GM18520 (cell line): ENCODE measurements at regions not wholly inside any gene's neighbourhood (a gene's known extent, or its start where the extent isn't known, plus 50 kb on each side); places are given as distances from the start of the nearest gene placed in this dataset.
"Not testable (repeated sequence)": the region's sequence is repeated elsewhere in the genome, so short reads cannot be mapped to it uniquely, and the experiment has no call there.

Experiments used
- ATAC-seq: cut with Tn5 transposase; IDR thresholded peaks from one replicate; pipeline ENCODE4 v1.9.1; 2021; ENCODE audit not compliant: unreplicated experiment

- no peak for ATAC-seq
These were observed 51.5 kb upstream of the IFNE start for GRCh38 chr9:21533597-21533996.

- ATAC-seq, result no peak
These were observed 53.3 kb upstream of the IFNE start for GRCh38 chr9:21535396-21535795.

- ATAC-seq, result no peak
These were observed 60.7 kb upstream of the IFNE start for GRCh38 chr9:21542787-21543186.

DNA sequence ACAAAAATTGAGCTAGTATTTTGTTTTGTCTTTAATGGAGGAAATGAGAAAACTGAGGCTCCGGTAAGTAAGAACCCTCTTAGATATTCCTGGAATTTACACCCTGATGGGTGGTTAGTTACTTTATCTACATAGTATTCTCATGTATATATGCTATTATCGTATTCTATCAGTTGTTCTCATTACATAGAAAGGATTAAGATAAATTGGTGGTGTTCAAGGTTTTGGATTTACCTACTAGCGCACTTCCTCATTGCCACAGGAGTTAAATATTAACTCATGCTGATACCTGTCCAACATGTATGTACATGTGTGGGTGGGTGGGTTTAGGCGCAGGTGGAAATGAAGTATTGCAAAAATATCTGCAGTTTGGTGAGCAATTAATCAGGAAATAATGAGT lies 61.1 kb upstream of the IFNE start:
- ATAC-seq, result no peak

DNA sequence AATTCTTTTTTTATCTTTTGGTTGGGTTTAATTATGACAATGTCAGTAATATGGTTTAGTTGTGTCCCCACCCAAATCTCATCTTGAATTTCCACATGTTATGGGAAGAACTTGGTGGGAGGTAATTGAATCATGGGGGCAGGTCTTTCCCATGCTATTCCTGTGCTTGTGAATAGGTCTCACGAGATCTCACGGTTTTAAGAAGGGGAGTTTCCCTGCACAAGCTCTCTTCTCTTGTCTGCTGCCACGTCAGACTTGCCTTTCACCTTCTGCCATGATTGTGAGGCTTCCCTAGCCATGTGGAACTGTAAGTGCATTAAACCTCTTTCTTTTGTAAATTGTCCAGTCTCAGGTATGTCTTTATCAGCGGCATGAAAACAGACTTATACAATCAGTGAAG lies 61.7 kb upstream of the IFNE start:
- not testable (repeated sequence) for ATAC-seq

DNA sequence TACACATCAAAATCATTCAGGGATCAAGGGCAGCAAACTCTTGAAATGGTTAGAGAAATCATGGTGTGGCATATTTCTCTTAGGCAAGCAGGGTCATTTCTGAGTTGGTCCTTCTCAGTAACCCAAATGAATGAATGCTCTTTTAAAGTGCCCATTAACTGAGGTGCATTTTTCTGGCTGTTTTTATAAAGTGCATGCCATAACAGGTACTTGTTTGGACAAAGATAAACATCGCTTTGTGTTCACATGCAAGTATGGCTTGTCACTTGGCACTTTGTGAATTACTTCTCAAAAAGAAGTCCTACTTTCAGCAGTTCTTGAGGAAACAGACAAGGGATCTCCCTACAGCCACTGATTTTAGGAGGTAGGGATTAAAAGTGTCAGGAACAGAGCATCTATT lies 64.8 kb upstream of the IFNE start:
- ATAC-seq, result no peak

GRCh38 chr9:21549251-21549765 lies 67.2 kb upstream of the IFNE start:
- ATAC-seq, result no peak

DNA sequence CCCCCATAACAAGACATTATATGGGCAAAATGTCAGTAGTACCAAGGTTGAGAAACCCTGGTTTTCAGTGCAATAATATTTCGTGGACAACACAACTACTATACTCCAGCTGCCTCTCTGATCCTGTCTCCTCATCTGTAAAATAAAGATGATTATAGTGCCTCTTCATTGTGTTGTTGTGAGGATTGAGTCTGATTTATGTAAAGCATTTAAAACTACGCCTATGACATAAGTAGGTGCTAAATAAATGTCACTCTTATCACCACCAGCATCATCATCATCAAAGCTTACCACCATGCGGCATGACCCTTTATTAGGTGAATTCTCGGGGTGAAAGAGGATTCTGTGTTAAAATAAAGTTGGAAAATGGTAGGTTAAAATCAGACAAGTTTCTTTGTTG lies 67.8 kb upstream of the IFNE start:
- ATAC-seq, result no peak

DNA sequence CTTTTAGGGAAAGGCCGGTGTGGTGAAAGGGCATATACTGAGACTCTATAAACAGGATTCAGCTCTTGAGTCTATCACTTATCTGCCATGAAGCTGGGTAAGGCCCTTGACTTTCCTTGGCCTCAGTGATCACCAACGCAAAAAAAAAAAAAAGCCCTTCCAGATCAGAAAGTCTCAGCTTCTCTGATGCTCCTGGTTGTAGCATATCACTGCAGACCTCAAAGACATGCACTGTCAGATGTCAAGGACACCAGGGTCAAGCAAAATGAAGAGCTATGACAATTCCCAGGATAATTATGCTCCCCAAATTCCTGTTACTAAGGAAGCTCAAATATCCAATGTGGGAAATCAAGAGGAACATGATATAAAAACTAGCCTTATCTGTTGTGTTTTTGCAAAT lies 68.3 kb upstream of the IFNE start:
- no peak for ATAC-seq

- ATAC-seq, result no peak
These were observed 69.3 kb upstream of the IFNE start for GRCh38 chr9:21551401-21551800.

DNA sequence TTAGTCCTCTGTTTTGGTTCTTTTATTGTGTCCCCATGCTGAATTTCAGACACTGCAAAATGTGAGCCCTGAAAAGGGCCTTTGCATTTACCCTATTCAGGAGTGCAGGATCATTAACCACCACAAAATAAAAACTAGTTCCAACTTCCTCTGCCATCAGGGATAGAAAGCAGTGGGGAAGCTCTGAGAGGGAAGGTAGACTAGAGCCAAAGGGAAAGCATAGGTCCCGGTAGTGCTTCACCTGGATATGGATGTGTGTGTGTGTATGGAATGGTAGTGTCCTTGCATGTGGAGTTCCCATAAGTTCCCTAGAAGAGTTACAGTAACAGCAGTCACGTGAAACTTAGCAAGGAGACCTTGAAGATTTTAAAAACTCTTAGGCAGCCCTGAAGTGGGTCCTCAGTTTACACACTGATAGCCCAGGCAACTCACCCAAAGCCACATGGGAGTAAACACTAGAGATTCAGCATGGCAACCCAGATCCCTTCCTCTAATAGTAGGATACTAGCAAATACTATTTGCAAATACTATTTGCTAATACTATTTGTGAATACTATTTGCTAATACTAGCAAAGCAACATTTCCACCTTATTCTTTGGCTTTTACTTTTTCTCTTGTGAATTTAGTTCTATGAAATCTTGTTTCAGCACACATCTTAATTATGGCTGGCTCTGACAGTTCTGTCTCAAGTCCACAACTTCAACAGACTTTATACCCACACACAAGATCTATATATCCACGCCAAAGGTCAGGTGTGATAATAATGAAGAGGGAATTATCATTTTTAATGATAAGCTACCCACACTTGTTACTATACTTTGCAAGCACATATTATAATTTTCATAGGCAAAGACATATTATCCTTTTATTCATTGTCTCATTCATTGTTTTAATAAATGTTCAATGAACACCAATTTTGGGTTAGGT lies 70.4 kb upstream of the IFNE start:
- ATAC-seq, result no peak

GRCh38 chr9:21553441-21553840 lies 71.3 kb upstream of the IFNE start:
- no peak for ATAC-seq

- ATAC-seq, result no peak
These were observed 72.7 kb upstream of the IFNE start for GRCh38 chr9:21554813-21555212.

DNA sequence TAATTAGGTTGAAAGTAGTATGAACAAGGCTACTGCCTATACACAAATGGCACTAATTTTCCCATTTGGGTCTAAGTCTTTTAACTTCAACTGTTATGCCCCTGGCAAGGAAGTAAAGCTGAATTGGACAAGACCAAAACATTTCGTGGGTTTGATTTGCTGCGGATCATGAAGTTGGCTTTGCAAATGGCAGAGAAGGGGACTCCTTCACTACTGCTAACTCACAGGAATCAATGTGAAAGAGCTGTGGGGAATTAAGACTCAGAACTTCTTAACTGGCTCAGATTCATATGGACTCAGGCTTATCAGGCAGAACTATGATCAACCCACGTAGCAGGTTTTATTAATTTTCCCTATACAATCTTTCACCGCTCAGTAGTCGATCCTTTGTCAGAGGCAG lies 73.8 kb upstream of the IFNE start:
- ATAC-seq, result no peak

DNA sequence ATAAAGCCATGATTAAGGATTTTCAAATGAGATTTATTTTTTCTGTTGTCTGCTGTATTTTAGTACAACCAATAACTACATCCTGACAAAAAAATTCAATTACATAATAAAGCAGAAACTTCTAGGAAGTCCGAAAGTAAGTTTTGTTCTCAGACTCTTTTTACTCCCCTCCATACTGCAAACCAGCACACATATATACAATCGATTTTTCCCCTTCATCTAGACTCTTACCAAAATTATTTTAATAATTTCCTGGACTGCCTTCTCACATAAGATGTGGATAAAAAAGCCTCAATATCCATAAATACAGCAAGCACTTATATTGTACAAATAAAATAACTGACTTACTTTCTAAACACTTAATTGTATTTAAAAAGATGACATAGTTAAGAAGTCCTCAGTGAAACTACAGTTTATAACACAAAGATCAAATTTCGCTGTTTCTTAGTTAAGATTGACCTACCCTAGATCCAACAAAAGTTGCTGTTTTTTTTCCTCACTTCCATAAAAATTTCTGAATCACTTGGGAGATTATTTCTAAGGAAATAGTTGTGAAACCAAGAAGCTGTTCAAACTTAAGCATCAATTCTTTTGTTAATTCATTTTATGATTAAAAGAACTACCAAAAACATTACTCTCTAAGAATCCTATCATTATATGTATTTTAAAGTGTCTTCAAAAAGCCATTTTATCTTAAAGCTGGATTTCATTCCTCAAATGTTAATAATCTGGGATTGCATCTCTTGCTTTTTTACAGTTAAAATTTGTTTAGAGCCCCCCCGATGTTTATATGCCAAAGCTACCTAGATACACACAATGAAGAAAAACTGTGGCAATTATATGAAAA lies 74.7 kb upstream of the IFNE start:
- no peak for ATAC-seq

DNA sequence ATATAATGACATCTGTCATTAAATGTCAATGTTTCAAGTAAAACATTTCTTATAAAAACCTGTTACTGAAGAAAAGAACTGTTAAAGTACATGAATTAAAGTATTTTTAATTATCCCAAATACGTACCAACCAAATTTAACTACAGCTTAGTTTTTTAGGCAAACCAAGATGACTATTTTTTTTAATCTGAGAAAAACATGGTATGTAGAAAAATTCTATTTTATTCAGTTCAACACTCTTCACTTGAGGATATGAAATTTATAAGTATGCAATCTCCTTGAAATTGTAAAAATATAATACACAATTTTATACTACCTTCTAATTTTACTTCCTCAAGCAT lies 75.3 kb upstream of the IFNE start:
- ATAC-seq, result no peak

DNA sequence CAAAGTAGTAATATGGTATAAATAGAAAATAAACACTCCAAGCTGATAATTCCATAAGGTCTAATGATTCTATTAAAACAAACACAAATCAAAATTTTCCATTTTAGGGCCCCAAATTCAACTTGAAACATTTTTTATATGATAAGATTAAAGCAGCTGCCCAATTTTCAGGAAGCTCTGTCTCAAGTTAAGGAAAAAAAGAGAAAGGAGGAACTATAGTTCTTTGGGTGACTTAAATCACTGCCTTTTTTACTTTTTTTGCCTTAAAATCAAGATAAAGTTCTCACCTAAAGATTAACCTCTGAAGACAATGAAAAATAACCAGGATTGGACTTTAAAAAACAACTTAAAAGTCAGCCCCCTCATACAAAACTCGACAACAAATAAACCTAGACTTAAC lies 76.0 kb upstream of the IFNE start:
- no peak for ATAC-seq

- ATAC-seq, result no peak
These were observed 76.7 kb upstream of the IFNE start for GRCh38 chr9:21558615-21559401.

GRCh38 chr9:21559402-21560280 lies 77.5 kb upstream of the IFNE start:
- ATAC-seq, result no peak

- no peak for ATAC-seq
These were observed 78.2 kb upstream of the IFNE start for GRCh38 chr9:21560281-21560745.
